Activated CD4-positive, alpha-beta memory T cell treated with anti-CD3 and anti-CD28 coated beads, Interleukin-2, amount 10 ng/mL, durations not matched to agents 7 days and 5 days (primary cell): ENCODE measurements at regions not wholly inside any gene's neighbourhood (a gene's known extent, or its start where the extent isn't known, plus 50 kb on each side); places are given as distances from the start of the nearest gene placed in this dataset.
"Not testable (repeated sequence)": the region's sequence is repeated elsewhere in the genome, so short reads cannot be mapped to it uniquely, and the experiment has no call there.

Experiments used
- CTCF ChIA-PET: fragments of 350-600 bp; sonication (Branson Sonifier 250); formaldehyde crosslinking; loops from one replicate; lab custom pipeline; 2021; ENCODE audit warnings: antibody characterized with exemption, inconsistent platforms; lab: Charles Lee
- POLR2A ChIA-PET: fragments of 350-600 bp; sonication (Branson Sonifier 250); formaldehyde crosslinking; loops from one replicate; lab custom pipeline; 2021; ENCODE audit warnings: antibody characterized with exemption; lab: Charles Lee
- DNase-seq: peaks from one replicate; pipeline ENCODE4 v3.0.0-alpha.2; 2020
- H3K27ac Mint-ChIP-seq: one replicate; pipeline ENCODE4 v1.8.0; 2021; ENCODE audit warnings: mild to moderate bottlenecking, mixed read lengths
- H3K27me3 Mint-ChIP-seq: one replicate; pipeline ENCODE4 v1.8.0; 2021; ENCODE audit warnings: mixed read lengths
- H3K36me3 Mint-ChIP-seq: one replicate; pipeline ENCODE4 v1.8.0; 2021; ENCODE audit warnings: low read depth, mixed read lengths
- H3K4me1 Mint-ChIP-seq: one replicate; pipeline ENCODE4 v1.8.0; 2021; ENCODE audit warnings: mixed read lengths
- H3K4me3 Mint-ChIP-seq: one replicate; pipeline ENCODE4 v1.8.0; 2021; ENCODE audit warnings: mild to moderate bottlenecking, mixed read lengths
- H3K9me3 Mint-ChIP-seq: one replicate; pipeline ENCODE4 v1.8.0; 2021; ENCODE audit warnings: mixed read lengths

DNA sequence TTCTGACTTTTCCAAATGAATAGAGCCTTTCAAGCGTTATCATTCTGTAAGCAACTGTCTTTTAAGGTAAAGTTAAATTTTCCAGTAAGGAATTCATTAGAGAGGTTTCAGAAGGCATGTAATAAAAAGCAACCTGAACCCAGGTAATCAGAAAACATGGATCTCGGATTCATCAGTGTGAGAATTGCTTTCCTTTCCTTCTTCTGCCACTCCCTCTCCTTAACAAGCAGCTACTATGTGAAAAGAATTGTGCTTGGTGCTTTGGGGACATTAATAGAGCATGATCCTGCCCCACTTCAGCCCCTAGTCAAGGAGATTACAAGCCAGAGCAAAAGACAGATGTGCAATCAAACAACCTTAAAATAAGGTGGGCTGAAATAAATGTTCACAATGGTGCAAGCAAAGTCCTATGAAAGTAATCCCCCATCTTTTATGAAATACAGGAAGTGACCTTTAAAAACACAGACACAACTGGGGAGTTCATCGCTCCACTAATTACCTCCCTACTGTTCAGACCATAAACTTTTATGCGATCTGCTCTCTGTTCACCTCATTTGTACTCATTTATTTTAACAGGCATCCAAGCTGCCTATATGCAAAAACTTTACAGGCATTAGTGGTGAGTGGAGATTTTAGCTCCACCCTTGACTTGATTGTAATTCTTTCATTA is 122.9 kb upstream of the RASGEF1B start:
- H3K4me3 Mint-ChIP-seq: no peak overlapping the region
- ChIA-PET CTCF (no interaction called here), POLR2A (no interaction called here)
- H3K4me1 Mint-ChIP-seq: no peaks in the 10 kb centered on the region
- no peaks in the 10 kb centered on the region for H3K27me3 Mint-ChIP-seq
- DNase-seq: no peak
- H3K36me3 Mint-ChIP-seq: no peaks in the 10 kb centered on the region
- no peaks in the 10 kb centered on the region for H3K9me3 Mint-ChIP-seq
- H3K27ac Mint-ChIP-seq: no peak overlapping the region

DNA sequence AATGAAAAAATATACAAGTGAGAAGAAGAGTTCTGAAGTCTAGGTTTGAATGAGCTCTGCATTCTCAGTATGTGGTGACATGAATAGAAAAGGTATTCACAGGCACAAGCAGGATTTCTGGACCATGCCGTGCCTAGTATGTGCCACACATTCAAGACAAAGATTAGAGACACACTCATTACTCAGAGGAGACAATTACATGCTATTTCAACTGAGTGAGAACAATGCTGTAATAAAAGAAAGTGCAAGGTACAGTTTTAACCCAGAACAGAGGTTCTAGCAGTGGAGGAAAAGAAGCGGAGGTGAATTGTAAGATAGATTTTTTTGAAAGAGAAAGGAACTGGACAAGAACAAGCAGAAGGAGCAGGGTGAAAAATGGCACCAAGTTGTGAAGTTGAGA is 121.0 kb upstream of the RASGEF1B start:
- CTCF ChIA-PET: no interaction called here
- no peak for DNase-seq
- no peaks in the 10 kb centered on the region for H3K36me3 Mint-ChIP-seq

DNA sequence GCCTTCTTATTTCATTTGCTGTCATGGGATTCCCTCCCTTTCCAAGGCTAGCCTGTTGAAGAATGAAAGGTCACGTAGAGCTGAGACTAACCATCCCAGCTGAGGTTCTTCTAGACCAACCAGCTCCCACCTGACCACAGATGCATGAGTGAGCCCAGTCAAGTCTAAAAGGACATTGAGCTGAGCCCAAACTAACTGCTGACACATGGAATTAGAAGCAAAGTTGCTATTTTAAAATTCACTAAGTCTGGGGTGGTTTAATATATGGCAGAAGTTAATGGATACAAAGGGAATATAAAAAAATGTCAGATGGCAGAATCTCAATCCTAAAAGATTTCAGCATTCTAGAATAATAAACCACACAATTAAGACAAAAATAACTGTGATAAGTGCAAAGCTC is 118.9 kb upstream of the RASGEF1B start:
- ChIA-PET POLR2A (no interaction called here), CTCF (no interaction called here)
- H3K27me3 Mint-ChIP-seq: no peaks in the 10 kb centered on the region
- H3K4me3 Mint-ChIP-seq: no peak overlapping the region
- H3K4me1 Mint-ChIP-seq: no peaks in the 10 kb centered on the region
- no peaks in the 10 kb centered on the region for H3K36me3 Mint-ChIP-seq
- H3K9me3 Mint-ChIP-seq: no peaks in the 10 kb centered on the region
- H3K27ac Mint-ChIP-seq: no peak overlapping the region
- DNase-seq: no peak

More for the DNA sequence above, 121.0 kb upstream of the RASGEF1B start:
- no peaks in the 10 kb centered on the region for H3K4me1 Mint-ChIP-seq
- no peaks in the 10 kb centered on the region for H3K27me3 Mint-ChIP-seq
- H3K9me3 Mint-ChIP-seq: no peaks in the 10 kb centered on the region
- POLR2A ChIA-PET: no interaction called here
- H3K4me3 Mint-ChIP-seq: no peak overlapping the region
- H3K27ac Mint-ChIP-seq: no peak overlapping the region

DNA sequence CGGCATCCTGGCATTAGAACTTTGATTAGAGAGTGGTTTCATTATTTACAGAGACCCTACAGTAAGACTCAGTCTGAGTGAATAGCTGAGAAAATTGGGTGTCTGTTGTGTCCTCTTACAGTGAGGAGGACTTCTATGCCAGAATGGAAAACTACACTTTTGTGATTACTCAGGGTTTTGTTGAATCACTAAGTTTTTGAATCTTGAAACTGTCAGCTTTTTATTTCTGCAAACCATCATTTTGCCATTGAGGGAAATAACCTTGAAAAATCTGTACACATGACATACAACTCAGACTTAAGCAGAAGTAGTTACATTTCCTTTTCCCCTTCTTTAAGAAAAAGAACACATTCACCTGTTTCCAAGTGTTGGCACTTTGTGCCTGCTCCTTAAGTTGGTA is 117.6 kb upstream of the RASGEF1B start:
- Mint-ChIP-seq H3K27ac (no peak overlapping the region), H3K9me3 (no peaks in the 10 kb centered on the region), H3K4me3 (no peak overlapping the region), H3K4me1 (no peaks in the 10 kb centered on the region), H3K27me3 (no peaks in the 10 kb centered on the region), H3K36me3 (no peaks in the 10 kb centered on the region)
- POLR2A ChIA-PET: no interaction called here
- CTCF ChIA-PET: no interaction called here
- DNase-seq: no peak

DNA sequence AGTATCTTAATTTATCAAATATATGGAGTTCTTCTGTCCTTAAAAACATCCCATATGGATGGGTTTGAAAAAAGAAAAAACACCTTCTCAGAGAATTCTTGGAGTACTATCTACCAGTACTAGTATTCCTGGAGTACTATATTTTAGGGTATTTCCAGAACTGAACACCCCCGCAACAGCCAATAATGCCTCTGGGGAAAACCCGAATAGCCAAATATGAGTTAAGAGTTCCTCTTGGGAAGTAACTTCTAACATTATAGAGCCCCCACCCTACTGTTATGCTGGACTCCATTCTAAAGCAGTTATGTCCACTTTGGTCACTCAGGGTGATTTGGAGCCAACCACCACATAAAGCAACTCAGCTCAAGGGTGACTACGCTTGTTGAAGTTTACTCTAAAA is 115.0 kb upstream of the RASGEF1B start:
- Mint-ChIP-seq H3K27me3 (no peaks in the 10 kb centered on the region), H3K4me3 (no peak overlapping the region), H3K36me3 (no peaks in the 10 kb centered on the region), H3K9me3 (no peaks in the 10 kb centered on the region), H3K27ac (no peak overlapping the region), H3K4me1 (no peaks in the 10 kb centered on the region)
- CTCF ChIA-PET: interaction anchor here (0.6 kb wide), 1 partner anchor 11 kb away, joined by 3 read pairs; no protein-coding TSS in a partner anchor
- POLR2A ChIA-PET: no interaction called here
- no peak for DNase-seq

DNA sequence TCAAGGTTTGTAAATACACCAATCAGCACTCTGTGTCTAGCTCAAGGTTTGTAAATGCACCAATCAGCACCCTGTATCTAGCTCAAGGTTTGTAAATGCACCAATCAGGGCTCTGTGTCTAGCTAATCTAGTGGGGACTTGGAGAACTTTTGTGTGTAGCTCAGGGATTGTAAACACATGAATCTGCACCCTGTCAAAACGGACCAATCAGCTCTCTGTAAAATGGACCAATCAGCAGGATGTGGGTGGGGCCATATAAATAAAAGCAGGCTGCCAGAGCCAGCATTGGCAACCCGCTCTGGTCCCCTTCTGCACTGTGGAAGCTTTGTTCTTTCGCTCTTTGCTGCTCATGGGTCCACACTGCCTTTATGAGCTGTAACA is 109.3 kb upstream of the RASGEF1B start:
- POLR2A ChIA-PET, DNase-seq, H3K4me3 Mint-ChIP-seq, H3K36me3 Mint-ChIP-seq, H3K27ac Mint-ChIP-seq, H3K27me3 Mint-ChIP-seq, H3K9me3 Mint-ChIP-seq, H3K4me1 Mint-ChIP-seq: not testable (repeated sequence)
- CTCF ChIA-PET: interaction anchor here (0.8 kb wide), 1 partner anchor 114 kb away, joined by 3 read pairs; no protein-coding TSS in a partner anchor

DNA sequence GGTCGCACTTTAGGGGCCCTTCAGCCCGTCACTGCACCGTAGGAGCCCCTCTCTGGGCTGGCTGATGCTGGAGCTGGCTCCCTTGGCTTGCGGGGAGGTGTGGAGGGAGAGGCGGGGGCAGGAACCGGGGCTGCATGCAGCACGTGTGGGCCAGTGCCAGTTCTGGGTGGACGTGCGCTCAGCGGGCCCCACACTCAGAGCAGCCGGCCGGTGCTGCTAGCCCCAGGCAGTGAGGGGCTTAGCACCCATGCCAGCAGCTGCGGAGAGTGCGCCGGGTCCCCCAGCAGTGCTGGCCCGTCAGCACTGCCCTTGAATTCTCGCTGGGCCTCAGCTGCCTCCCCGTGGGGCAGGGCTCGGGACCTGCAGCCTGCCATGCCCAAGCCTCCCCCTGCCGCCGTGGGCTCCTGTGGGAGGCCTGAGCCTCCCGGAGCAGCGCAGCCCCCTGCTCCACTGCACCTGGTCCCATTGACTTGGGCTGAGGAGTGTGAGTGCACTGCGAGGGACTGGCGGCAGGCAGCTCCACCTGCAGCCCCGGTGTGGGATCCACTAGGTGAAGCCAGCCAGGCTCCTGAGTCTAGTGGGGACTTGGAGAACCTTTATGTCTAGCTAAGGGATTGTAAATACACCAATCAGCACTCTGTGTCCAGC is 108.8 kb upstream of the RASGEF1B start:
- Mint-ChIP-seq H3K27ac (no peak overlapping the region), H3K27me3 (peaks cover 4% of the 10 kb centered on the region), H3K4me3 (no peak overlapping the region), H3K36me3 (no peaks in the 10 kb centered on the region), H3K4me1 (no peaks in the 10 kb centered on the region), H3K9me3 (no peaks in the 10 kb centered on the region)
- ChIA-PET CTCF (interaction anchor here (0.8 kb wide), 1 partner anchor 113 kb away, joined by 3 read pairs; no protein-coding TSS in a partner anchor), POLR2A (no interaction called here)
- no peak for DNase-seq

DNA sequence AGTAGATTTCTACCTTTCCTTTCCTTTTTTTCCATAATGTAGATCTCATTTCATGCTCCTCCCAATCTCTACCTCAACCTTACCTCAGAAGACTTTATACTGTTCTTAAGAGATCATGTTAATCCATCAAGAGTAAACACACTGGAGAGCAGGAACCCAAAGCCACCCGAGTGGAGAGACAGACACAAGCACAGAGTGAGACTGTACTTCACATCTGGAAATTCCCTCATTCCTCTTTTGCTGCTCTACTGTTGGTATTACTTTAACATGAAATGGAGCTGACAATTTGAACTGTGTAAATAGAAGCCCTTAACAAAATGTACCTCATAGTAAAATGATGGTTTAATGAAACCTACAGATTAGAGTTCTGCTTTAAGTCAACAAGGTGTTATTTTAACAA is 105.7 kb upstream of the RASGEF1B start:
- no peak for DNase-seq
- H3K27ac Mint-ChIP-seq: no peak overlapping the region
- H3K27me3 Mint-ChIP-seq: peaks cover 4% of the 10 kb centered on the region
- CTCF ChIA-PET: no interaction called here
- H3K4me1 Mint-ChIP-seq: no peaks in the 10 kb centered on the region
- POLR2A ChIA-PET: no interaction called here
- no peaks in the 10 kb centered on the region for H3K36me3 Mint-ChIP-seq
- no peaks in the 10 kb centered on the region for H3K9me3 Mint-ChIP-seq
- no peak overlapping the region for H3K4me3 Mint-ChIP-seq

DNA sequence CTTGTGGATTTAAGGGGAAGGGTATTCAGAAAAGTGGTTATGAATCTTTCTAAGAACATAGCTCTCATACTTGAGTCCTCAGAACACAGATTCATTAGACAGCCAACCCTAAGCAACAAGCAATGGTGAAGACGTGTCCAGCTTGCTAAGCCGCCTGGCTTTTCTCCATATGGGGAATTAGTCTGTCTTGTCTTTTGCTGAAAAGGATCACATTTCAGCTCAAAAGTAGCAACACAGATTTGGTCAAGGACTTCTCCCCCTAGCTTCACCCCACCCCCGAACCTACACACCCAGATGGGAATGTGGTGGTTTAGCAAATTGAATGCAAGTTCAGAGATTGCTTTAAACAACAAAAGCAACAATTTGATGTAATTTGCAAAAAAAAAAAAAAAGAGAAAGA is 103.3 kb upstream of the RASGEF1B start:
- CTCF ChIA-PET: interaction anchor here (0.7 kb wide), 1 partner anchor 12 kb away, joined by 3 read pairs; no protein-coding TSS in a partner anchor
- Mint-ChIP-seq H3K27me3 (peaks cover 4% of the 10 kb centered on the region), H3K4me1 (no peaks in the 10 kb centered on the region), H3K4me3 (no peak overlapping the region), H3K9me3 (no peaks in the 10 kb centered on the region), H3K36me3 (no peaks in the 10 kb centered on the region), H3K27ac (no peak overlapping the region)
- POLR2A ChIA-PET: no interaction called here
- DNase-seq: no peak

DNA sequence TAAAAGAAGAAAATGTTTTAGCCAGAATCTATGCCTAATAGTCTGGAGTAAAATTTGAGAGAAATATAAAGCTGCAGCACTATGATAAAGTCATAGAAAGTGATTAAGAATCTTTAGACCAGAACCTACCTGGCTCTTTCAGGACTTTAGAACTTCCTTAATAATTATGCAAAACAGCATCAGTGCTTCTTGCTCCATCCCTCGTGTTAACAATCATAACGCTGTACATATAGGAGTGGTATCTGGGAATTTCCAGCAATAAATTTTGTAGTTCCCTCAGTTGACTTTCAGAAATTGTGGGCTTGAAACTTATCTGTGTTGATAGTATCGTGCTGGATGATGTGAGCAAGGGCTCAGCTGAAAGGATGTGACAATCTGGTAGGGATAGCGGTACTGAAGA is 102.1 kb upstream of the RASGEF1B start:
- Mint-ChIP-seq H3K27ac (no peak overlapping the region), H3K4me1 (no peaks in the 10 kb centered on the region), H3K9me3 (no peaks in the 10 kb centered on the region), H3K36me3 (no peaks in the 10 kb centered on the region), H3K27me3 (peaks cover 4% of the 10 kb centered on the region), H3K4me3 (no peak overlapping the region)
- no peak for DNase-seq
- CTCF ChIA-PET: no interaction called here
- POLR2A ChIA-PET: no interaction called here

DNA sequence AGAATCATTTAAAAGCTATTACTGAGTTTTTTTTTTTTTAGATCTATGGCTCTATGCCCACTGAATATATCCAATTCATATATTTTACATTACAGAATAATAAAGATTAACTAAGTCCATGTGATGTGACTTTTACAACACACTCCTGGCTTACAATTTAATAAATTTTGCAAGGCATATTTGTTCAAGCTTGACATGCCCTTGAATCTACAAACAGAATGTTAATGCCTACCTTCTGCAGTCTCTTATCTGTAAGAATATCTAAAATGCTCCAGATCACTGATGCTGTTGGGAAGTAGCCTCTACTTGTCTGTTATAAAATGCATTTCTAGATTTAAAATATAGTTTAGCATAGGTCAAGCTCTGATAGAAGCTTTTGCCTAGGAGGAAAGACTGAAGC is 100.7 kb upstream of the RASGEF1B start:
- DNase-seq: no peak
- H3K4me3 Mint-ChIP-seq: no peak overlapping the region
- POLR2A ChIA-PET: no interaction called here

DNA sequence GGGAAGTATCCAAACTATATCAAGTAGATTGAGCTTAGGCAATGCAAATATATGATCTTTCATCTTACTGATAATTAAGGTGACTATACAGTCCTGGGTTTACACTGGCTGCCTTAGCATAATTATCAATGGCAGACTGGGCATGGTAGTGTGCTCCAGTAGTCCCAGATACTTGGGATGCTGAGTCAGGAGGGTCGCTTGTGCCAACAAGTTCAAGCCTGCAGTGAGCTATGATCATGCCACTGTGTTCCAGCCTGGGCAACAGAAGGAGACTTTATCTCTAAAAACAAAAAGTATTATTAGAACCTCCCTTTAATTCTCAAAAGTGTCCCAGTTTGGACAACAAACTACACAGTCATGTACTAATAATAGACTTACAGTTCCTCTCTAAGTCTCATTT is 99.4 kb upstream of the RASGEF1B start:
- POLR2A ChIA-PET: no interaction called here
- H3K9me3 Mint-ChIP-seq: no peaks in the 10 kb centered on the region
- no peaks in the 10 kb centered on the region for H3K36me3 Mint-ChIP-seq
- no peak for DNase-seq
- H3K4me1 Mint-ChIP-seq: no peaks in the 10 kb centered on the region
- CTCF ChIA-PET: no interaction called here
- no peak overlapping the region for H3K27ac Mint-ChIP-seq
- no peaks in the 10 kb centered on the region for H3K27me3 Mint-ChIP-seq
- no peak overlapping the region for H3K4me3 Mint-ChIP-seq

More for the DNA sequence above, 100.7 kb upstream of the RASGEF1B start:
- no peaks in the 10 kb centered on the region for H3K4me1 Mint-ChIP-seq
- peaks cover 2% of the 10 kb centered on the region for H3K27me3 Mint-ChIP-seq
- no peak overlapping the region for H3K27ac Mint-ChIP-seq
- no peaks in the 10 kb centered on the region for H3K9me3 Mint-ChIP-seq
- CTCF ChIA-PET: interaction anchor here (0.6 kb wide), 1 partner anchor 108 kb away, joined by 3 read pairs; no protein-coding TSS in a partner anchor
- no peaks in the 10 kb centered on the region for H3K36me3 Mint-ChIP-seq

DNA sequence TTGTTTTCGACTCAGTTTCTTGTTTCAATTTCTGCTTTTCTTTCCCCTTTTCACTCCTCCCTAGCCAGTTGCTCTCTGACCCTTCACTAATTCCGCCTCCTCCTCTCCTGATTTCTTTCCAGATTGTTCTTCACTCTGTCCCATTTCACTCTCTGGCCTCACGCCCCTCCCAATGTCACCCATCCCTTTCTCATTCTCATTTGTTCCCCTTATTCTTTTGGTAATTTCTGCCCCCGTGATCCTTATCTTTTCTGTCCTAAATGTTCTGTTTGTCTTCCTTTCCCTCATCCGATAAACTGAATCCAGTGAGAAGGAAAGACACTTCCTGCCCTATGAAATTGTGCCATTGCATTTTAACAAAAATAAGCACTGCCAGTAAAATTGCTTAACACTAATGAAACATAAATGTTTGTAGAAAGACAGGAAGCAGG is 94.5 kb upstream of the RASGEF1B start:
- H3K4me3 Mint-ChIP-seq: no peak overlapping the region
- CTCF ChIA-PET: no interaction called here
- POLR2A ChIA-PET: no interaction called here
- H3K36me3 Mint-ChIP-seq: no peaks in the 10 kb centered on the region
- peaks cover 8% of the 10 kb centered on the region for H3K4me1 Mint-ChIP-seq
- no peaks in the 10 kb centered on the region for H3K9me3 Mint-ChIP-seq
- no peaks in the 10 kb centered on the region for H3K27me3 Mint-ChIP-seq
- DNase-seq: no peak
- H3K27ac Mint-ChIP-seq: no peak overlapping the region
